ENCODE measurements at regions not wholly inside any gene's neighbourhood (a gene's known extent, or its start where the extent isn't known, plus 50 kb on each side); places are given as distances from the start of the nearest gene placed in this dataset.

DNA sequence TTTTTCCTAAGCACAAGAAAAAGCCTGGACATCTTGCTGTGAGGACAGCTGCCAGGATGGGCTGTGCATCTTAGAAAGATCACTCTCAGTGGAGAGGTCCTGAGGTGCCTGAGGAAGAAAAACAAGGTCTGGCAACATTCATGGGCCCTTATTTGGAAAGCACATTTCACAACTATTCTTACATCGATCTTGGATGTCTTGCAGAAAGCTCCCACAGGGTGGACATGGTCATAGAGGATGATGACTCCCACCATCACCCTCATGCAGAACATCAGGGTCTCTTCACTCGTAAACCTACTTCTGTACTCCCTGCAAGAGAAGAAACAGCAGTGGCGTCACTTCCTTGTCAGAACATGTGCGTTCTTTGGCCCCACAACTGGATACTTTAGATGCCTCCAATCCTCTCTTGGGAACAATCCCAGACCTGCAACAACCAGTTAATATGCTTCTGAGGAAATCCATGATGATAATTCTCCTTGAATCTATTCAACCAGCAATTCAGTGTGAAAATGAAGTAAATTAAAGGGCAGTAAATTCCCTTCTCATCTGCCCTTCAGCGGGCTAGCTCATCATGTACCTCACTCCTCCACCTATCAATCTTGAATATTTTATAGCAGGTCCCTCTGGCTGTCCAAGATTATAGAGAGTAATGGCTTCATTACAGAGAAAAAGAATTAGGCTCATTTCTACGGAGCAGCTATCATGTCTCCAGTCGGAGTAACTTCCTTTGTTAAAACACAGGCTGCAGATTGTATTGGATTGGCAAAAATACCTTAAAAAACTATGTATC is 106.2 kb downstream of the CYRIA start:
- TF ChIP-seq, protein P1, sequence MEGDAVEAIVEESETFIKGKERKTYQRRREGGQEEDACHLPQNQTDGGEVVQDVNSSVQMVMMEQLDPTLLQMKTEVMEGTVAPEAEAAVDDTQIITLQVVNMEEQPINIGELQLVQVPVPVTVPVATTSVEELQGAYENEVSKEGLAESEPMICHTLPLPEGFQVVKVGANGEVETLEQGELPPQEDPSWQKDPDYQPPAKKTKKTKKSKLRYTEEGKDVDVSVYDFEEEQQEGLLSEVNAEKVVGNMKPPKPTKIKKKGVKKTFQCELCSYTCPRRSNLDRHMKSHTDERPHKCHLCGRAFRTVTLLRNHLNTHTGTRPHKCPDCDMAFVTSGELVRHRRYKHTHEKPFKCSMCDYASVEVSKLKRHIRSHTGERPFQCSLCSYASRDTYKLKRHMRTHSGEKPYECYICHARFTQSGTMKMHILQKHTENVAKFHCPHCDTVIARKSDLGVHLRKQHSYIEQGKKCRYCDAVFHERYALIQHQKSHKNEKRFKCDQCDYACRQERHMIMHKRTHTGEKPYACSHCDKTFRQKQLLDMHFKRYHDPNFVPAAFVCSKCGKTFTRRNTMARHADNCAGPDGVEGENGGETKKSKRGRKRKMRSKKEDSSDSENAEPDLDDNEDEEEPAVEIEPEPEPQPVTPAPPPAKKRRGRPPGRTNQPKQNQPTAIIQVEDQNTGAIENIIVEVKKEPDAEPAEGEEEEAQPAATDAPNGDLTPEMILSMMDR (IDR thresholded peaks at IDR 0.05; ENCODE audit: control extremely low read depth, extremely low read depth): no peak
- Histone ChIP-seq H3K27ac (ENCODE audit: low read depth in 1 of 2, low read length in 1 of 2) (no peak overlapping the region), H3K9me3 (ENCODE audit: control insufficient read depth in 4 of 4, insufficient read depth in 3 of 4, low read length in 3 of 4) (no peaks in the 10 kb centered on the region), H3K36me3 (ENCODE audit: control insufficient read depth in 4 of 4, insufficient read depth in 4 of 4, low read length in 4 of 4) (peaks cover 4 to 23% (median 8%) of the 10 kb centered on the region in 4 donors), H3K4me1 (ENCODE audit: control insufficient read depth in 5 of 5, insufficient read depth in 5 of 5, low read length in 5 of 5) (no peaks in the 10 kb centered on the region), H3K9ac (ENCODE audit: insufficient read depth in 1 of 2, low read length in 2 of 2) (no peak overlapping the region), H3K27me3 (ENCODE audit: control insufficient read depth in 3 of 3, insufficient read depth in 3 of 3, low read length in 2 of 3) (no peaks in the 10 kb centered on the region), H3K4me3 (no peak overlapping the region)
- ATAC-seq (ENCODE audit: insufficient read depth, low FRiP score) (no peak), DNase-seq (no peak)
- WGBS, 2 donors: 89 to 92% methylated on average over 7 of the region's 7 CpGs

DNA sequence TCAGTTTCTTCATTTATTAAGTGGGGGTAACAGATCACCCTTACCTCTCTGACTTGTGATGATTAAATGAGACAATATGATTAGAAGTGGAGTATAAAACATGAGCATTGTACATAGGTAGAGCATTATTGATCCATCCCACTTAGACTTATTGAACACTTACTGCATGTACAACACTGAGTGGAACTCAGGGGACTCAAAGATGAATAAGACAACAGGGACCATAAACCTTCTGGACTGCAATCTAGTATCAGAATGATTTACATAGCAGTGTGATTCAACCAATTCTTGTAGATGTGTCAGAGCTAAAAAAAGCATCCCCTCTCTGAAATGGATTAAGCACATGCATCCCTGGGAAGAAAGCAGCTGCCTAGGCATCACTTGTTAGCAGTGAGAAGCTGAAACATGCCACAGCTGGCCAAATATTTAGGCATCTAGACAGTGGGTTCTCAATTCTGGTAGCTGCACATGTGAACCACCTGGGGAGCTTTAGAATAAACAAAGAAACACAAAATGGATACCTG is 111.5 kb downstream of the CYRIA start:
- TF ChIP-seq, protein P1 (IDR thresholded peaks at IDR 0.05; ENCODE audit: control extremely low read depth, extremely low read depth): no peak
- DNase-seq (no peak), ATAC-seq (ENCODE audit: insufficient read depth, low FRiP score) (no peak)
- H3K4me3 ChIP-seq: no peak overlapping the region
- H3K4me1 ChIP-seq (ENCODE audit: control insufficient read depth in 5 of 5, insufficient read depth in 5 of 5, low read length in 5 of 5): peaks cover 0 to 1% (median 0%) of the 10 kb centered on the region in 5 donors
- H3K9ac ChIP-seq (ENCODE audit: insufficient read depth in 1 of 2, low read length in 2 of 2): no peak overlapping the region
- H3K27ac ChIP-seq (ENCODE audit: low read depth in 1 of 2, low read length in 1 of 2): no peak overlapping the region
- H3K27me3 ChIP-seq (ENCODE audit: control insufficient read depth in 3 of 3, insufficient read depth in 3 of 3, low read length in 2 of 3): no peaks in the 10 kb centered on the region
- H3K36me3 ChIP-seq (ENCODE audit: control insufficient read depth in 4 of 4, insufficient read depth in 4 of 4, low read length in 4 of 4): peaks cover 0 to 21% (median 3%) of the 10 kb centered on the region in 4 donors
- H3K9me3 ChIP-seq (ENCODE audit: control insufficient read depth in 4 of 4, insufficient read depth in 3 of 4, low read length in 3 of 4): no peaks in the 10 kb centered on the region

DNA sequence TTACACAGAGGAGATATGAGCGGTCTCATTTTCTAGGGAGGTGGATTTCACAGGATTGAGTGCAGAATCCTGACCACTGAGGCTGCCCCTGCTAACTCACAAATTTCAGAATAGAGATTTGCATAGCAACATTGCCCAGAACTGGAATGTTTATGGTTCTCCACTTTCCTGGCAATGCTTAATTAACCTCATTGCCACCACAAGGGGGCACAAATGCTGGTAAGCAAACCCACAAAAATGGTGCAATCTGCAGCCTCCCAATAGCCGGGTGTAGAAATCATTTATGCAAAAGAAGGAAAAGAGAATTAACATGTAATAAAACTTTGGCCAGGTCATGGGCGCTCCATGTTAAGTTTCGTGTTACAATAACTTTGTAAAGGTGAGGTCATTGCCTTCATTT is 112.4 kb downstream of the CYRIA start:
- Histone ChIP-seq H3K27me3 (ENCODE audit: control insufficient read depth in 3 of 3, insufficient read depth in 3 of 3, low read length in 2 of 3) (no peaks in the 10 kb centered on the region), H3K4me1 (ENCODE audit: control insufficient read depth in 5 of 5, insufficient read depth in 5 of 5, low read length in 5 of 5) (peaks cover 0 to 1% (median 0%) of the 10 kb centered on the region in 5 donors), H3K36me3 (ENCODE audit: control insufficient read depth in 4 of 4, insufficient read depth in 4 of 4, low read length in 4 of 4) (peaks cover 0 to 15% (median 1%) of the 10 kb centered on the region in 4 donors), H3K27ac (ENCODE audit: low read depth in 1 of 2, low read length in 1 of 2) (no peak overlapping the region), H3K9ac (ENCODE audit: insufficient read depth in 1 of 2, low read length in 2 of 2) (no peak overlapping the region), H3K4me3 (no peak overlapping the region), H3K9me3 (ENCODE audit: control insufficient read depth in 4 of 4, insufficient read depth in 3 of 4, low read length in 3 of 4) (no peaks in the 10 kb centered on the region)
- DNase-seq (peak; percentile 26 to 71 (median 42)), ATAC-seq (ENCODE audit: insufficient read depth, low FRiP score) (no peak)
- 65 to 70% methylated on average over 4 of the region's 4 CpGs for WGBS, 2 donors
- TF ChIP-seq, protein P1 (IDR thresholded peaks at IDR 0.05; ENCODE audit: control extremely low read depth, extremely low read depth): peak; percentile 38
